ENCODE measurements at regions not wholly inside any gene's neighbourhood (a gene's known extent, or its start where the extent isn't known, plus 50 kb on each side); places are given as distances from the start of the nearest gene placed in this dataset.

GRCh38 chr3:94431876-94432570 lies 369.2 kb downstream of the NSUN3 start:
- H3K9me3 ChIP-seq (ENCODE audit: control insufficient read depth, insufficient read depth, low read length), result no peaks in the 10 kb centered on the region
- no peak overlapping the region for H3K4me3 ChIP-seq (ENCODE audit: low read length)
- H3K4me2 ChIP-seq (ENCODE audit: low read length), result no peak overlapping the region
- H3K79me2 ChIP-seq (ENCODE audit: control insufficient read depth, low read length), result no peaks in the 10 kb centered on the region
- TF ChIP-seq EZH2phosphoT487 (IDR thresholded peaks at IDR 0.05; ENCODE audit: borderline replicate concordance, low read length), result no peak
- TF ChIP-seq, protein P1, sequence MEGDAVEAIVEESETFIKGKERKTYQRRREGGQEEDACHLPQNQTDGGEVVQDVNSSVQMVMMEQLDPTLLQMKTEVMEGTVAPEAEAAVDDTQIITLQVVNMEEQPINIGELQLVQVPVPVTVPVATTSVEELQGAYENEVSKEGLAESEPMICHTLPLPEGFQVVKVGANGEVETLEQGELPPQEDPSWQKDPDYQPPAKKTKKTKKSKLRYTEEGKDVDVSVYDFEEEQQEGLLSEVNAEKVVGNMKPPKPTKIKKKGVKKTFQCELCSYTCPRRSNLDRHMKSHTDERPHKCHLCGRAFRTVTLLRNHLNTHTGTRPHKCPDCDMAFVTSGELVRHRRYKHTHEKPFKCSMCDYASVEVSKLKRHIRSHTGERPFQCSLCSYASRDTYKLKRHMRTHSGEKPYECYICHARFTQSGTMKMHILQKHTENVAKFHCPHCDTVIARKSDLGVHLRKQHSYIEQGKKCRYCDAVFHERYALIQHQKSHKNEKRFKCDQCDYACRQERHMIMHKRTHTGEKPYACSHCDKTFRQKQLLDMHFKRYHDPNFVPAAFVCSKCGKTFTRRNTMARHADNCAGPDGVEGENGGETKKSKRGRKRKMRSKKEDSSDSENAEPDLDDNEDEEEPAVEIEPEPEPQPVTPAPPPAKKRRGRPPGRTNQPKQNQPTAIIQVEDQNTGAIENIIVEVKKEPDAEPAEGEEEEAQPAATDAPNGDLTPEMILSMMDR (IDR thresholded peaks at IDR 0.05; ENCODE audit: low read depth, low read length, poor library complexity, severe bottlenecking), result no peak
- H3K36me3 ChIP-seq (ENCODE audit: control insufficient read depth, low read length), result no peaks in the 10 kb centered on the region
- H3F3A ChIP-seq (ENCODE audit: control insufficient read depth, insufficient read depth), result no peaks in the 10 kb centered on the region
- no peak overlapping the region for H3K27ac ChIP-seq (ENCODE audit: low read depth, low read length)
- H3K9me2 ChIP-seq (replicated peaks; ENCODE audit: control insufficient read depth, low read length), result no peaks in the 10 kb centered on the region
- H4K20me1 ChIP-seq (ENCODE audit: control insufficient read depth, insufficient read depth, low read depth, low read length), result no peaks in the 10 kb centered on the region
- no peaks in the 10 kb centered on the region for H3K4me1 ChIP-seq (ENCODE audit: control insufficient read depth, low read length)
- H3K27me3 ChIP-seq (ENCODE audit: control insufficient read depth, low read length), result no peaks in the 10 kb centered on the region

- no peak overlapping the region for H3K27ac ChIP-seq (ENCODE audit: low read depth, low read length)
- H3F3A ChIP-seq (ENCODE audit: control insufficient read depth, insufficient read depth), result no peaks in the 10 kb centered on the region
- H3K27me3 ChIP-seq (ENCODE audit: control insufficient read depth, low read length), result no peaks in the 10 kb centered on the region
- no peaks in the 10 kb centered on the region for H3K9me3 ChIP-seq (ENCODE audit: control insufficient read depth, insufficient read depth, low read length)
- no peak overlapping the region for H3K4me3 ChIP-seq (ENCODE audit: low read length)
- TF ChIP-seq EZH2phosphoT487 (IDR thresholded peaks at IDR 0.05; ENCODE audit: borderline replicate concordance, low read length), result no peak
- TF ChIP-seq, protein P1 (IDR thresholded peaks at IDR 0.05; ENCODE audit: low read depth, low read length, poor library complexity, severe bottlenecking), result no peak
- no peaks in the 10 kb centered on the region for H4K20me1 ChIP-seq (ENCODE audit: control insufficient read depth, insufficient read depth, low read depth, low read length)
- H3K4me1 ChIP-seq (ENCODE audit: control insufficient read depth, low read length), result no peaks in the 10 kb centered on the region
- no peaks in the 10 kb centered on the region for H3K36me3 ChIP-seq (ENCODE audit: control insufficient read depth, low read length)
- H3K79me2 ChIP-seq (ENCODE audit: control insufficient read depth, low read length), result no peaks in the 10 kb centered on the region
- no peaks in the 10 kb centered on the region for H3K9me2 ChIP-seq (replicated peaks; ENCODE audit: control insufficient read depth, low read length)
- H3K4me2 ChIP-seq (ENCODE audit: low read length), result no peak overlapping the region
These were observed 370.9 kb downstream of the NSUN3 start for GRCh38 chr3:94433811-94434210.

- Histone ChIP-seq H3K4me2 (ENCODE audit: low read length) (no peak overlapping the region), H3K79me2 (ENCODE audit: control insufficient read depth, low read length) (no peaks in the 10 kb centered on the region), H4K20me1 (ENCODE audit: control insufficient read depth, insufficient read depth, low read depth, low read length) (no peaks in the 10 kb centered on the region), H3K9me3 (ENCODE audit: control insufficient read depth, insufficient read depth, low read length) (no peaks in the 10 kb centered on the region), H3K9me2 (replicated peaks; ENCODE audit: control insufficient read depth, low read length) (no peaks in the 10 kb centered on the region), H3F3A (ENCODE audit: control insufficient read depth, insufficient read depth) (no peaks in the 10 kb centered on the region), H3K4me3 (ENCODE audit: low read length) (no peak overlapping the region), H3K36me3 (ENCODE audit: control insufficient read depth, low read length) (no peaks in the 10 kb centered on the region), H3K27ac (ENCODE audit: low read depth, low read length) (no peak overlapping the region), H3K27me3 (ENCODE audit: control insufficient read depth, low read length) (no peaks in the 10 kb centered on the region), H3K4me1 (ENCODE audit: control insufficient read depth, low read length) (no peaks in the 10 kb centered on the region)
- no peak for TF ChIP-seq EZH2phosphoT487 (IDR thresholded peaks at IDR 0.05; ENCODE audit: borderline replicate concordance, low read length)
- TF ChIP-seq, protein P1 (IDR thresholded peaks at IDR 0.05; ENCODE audit: low read depth, low read length, poor library complexity, severe bottlenecking), result no peak
These were observed 378.1 kb downstream of the NSUN3 start for GRCh38 chr3:94440767-94441493.

All from DOHH2 (cell line).